ENCODE measurements at regions not wholly inside any gene's neighbourhood (a gene's known extent, or its start where the extent isn't known, plus 50 kb on each side); places are given as distances from the start of the nearest gene placed in this dataset.

GRCh38 chr11:127340438-127340837 is 339.9 kb upstream of the KIRREL3 start:
- TF ChIP-seq CTCF (IDR thresholded peaks at IDR 0.05) = no peak
- no peak for TF ChIP-seq POLR2A (IDR thresholded peaks at IDR 0.05)
- no peak for TF ChIP-seq EP300 (IDR thresholded peaks at IDR 0.05)

All from suprapubic skin (tissue), 3 donors.